ENCODE measurements at regions not wholly inside any gene's neighbourhood (a gene's known extent, or its start where the extent isn't known, plus 50 kb on each side); places are given as distances from the start of the nearest gene placed in this dataset.
"Not testable (repeated sequence)": the region's sequence is repeated elsewhere in the genome, so short reads cannot be mapped to it uniquely, and the experiment has no call there.

DNA sequence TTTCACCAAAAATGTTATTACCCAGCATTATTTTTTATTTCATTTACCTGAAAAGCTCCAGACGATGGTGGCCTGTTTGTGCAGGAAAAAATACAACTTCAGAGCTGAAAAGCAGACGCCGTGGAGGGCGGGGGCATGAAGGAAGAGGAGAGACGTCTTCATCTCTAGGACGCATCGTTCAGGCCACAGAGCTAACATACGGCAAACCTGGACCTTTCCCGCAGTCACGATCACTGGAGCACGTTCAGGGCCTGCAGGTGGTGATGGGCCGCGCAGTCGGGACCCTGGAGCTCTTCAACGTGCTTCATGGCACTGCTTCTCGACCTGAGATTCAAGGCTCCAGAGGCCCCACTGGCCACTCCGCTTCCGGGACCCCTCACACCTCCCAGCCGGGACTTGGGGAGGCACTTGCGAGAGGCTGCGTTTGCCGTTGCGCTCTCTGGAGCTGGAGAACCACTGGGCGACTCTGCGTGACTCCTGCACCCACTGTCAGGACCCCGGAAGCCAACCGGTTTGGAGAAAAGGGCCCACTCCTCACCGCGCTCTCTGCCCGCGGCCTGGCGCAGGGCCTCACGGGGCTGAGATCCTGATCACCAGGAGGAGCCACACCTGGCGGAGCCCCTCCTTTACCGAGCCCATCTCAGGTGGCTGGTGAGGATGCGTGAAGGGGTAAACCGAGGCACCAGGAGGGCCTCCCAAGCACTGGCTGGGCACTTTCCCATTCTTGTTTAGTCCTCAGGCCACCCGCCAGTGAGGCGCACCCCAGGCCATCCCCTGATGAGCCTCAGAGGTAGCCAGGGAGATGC lies 164.4 kb upstream of the AFDN start:
- DNase-seq: no peak

GRCh38 chr6:167662881-167663205 lies 163.9 kb upstream of the AFDN start:
- DNase-seq: no peak

- no peak for DNase-seq
Observed at GRCh38 chr6:167663316-167663715, 163.4 kb upstream of the AFDN start.

DNA sequence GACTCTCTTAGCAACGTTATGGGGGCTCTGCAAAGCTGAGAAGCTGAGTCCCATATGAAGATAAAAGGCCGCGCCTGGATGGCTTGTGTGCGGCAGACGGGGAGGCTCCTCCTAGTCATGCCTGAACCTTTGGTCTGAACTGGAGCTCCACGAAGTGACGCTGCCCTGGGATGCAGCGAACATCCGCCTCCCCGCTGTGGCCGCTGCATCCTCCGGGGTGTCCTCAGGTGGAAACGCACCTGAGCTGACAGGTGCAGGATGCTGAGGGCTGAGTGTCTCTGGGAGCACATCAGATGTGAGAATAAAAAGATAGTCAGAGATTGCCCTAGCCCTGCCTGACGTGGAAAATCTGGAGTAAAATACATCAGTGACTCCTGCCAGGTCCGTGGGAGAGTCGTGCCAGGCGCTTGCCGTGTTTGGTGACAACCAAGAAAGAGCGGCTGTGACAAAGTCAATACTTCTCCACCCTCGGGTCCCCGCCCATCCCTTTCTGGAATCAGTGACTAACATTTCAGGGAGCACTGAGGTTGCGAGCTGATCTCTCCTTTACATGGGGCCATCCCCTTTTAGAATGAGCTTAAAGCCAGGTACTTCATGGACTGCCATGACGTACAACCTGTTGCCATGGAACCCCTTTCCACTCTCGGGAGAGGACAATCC lies 162.8 kb upstream of the AFDN start:
- DNase-seq: no peak

DNA sequence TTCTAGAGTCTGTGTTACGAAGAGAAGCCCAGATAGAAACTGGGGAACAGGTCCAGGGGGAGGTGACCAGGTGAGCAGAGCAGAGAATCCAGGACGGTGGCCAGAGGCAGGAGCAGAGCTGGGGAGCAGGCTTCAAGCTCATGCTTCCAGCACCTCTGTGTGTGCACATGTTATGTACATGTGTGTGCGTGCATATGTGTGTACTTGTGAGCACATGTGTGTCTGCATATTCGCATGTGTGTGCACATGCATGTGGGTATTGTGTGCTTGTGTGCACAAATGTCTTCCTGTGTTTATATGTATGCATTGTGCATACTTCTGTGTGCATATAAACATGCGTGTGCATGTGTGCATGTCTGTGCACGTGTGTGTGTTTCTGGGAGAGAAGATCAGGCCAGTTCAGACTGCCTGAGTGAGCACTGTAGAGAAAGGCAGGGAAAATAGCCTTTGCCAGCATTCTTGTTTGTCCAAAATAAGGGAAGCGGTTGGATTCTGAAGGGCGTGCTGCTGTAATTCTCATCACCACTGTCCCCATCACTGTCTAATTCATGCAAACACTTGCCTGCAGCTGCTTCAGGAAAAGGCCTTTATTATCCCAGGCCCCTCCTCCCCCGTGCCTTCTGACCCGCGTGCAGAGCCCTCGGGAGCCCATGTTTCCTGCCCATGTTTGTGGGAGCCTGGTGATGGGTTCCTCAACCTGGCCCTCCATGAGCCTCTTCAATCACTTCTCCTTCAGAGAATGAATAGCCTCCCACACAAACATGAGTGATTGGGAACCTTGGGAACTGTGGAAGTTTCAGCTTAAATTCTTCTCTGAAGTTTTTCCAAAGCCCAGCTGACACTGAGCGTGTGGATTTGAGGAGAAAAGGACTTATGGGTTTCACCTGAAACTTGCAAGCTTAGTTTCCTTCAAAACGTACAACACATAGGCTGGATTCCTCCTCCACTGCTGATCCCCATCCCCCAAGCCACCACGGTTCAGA lies 161.7 kb upstream of the AFDN start:
- no peak for DNase-seq

- no peak for DNase-seq
Observed at GRCh38 chr6:167665698-167666330, 160.9 kb upstream of the AFDN start.

DNA sequence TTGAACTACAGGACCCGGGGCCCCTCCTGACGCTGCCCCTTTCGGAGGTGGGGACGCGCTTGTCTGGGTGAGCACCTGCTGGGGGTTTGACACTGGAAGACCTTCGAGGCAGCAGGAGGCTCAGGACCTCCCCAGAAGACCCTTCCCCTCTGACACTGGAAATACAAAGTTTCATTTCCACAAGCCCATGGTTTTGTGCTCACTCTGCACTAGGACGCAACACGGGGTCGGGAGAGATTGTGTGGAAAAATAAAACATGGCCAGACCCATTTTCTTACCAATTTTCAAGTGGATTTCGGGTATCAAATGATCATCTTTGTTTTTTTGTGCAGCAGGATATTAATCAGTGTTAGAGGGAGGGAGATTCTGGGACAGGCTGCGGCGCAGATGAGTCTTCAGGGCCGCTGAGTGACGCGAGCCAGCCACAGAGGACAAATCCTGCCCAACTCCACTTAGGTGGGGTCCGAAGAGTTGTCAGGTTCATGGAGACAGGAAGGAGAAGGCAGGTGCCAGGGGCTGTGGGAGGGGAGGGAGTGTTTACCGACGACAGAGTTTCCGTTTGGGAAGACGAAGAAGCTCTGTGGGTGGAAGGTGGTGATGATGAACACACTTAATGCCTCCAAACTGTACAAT lies 160.0 kb upstream of the AFDN start:
- no peak for DNase-seq

DNA sequence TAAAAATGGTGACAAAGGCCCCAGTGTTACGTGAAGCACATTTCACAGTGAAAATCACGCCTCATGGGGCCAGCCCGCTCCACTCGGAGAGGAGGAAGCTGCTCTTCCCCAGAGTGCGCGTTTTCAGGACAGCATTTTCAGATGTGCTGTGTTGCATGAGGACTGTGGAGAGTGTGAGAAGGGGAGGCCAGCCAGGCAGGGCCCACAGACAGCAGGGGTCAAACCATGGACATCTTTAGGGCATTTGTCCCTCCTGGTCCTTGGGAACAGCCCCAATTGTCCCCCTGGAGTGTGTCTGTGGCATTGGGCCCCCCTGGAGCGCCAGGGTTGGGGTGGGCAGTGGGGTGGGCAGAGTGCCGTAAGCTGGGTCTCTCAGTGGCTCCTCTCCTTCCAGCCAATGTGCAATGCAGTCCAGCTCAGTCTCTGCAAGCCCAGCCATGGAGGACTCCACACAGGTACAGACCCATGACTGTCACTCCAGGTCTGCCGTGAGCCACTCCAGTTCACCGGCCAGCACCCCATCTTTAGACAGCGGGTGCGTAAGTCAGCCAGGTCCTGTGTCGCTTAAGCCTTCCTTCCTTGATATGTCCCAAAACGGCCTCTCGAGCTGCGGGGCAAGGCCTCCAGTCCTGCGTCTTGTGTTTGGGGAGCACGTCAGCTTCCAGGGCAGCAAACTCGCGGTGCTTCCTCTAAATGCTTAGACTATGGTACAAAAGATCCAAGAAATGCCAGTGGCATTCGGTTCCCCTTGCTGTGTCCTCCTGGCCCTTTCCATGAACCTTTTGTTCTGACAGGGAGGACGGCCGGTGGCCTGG lies 159.3 kb upstream of the AFDN start:
- DNase-seq: no peak

- no peak for DNase-seq
Observed at GRCh38 chr6:167668019-167668753, 158.5 kb upstream of the AFDN start.

GRCh38 chr6:167668754-167669552 lies 157.8 kb upstream of the AFDN start:
- DNase-seq: no peak

DNA sequence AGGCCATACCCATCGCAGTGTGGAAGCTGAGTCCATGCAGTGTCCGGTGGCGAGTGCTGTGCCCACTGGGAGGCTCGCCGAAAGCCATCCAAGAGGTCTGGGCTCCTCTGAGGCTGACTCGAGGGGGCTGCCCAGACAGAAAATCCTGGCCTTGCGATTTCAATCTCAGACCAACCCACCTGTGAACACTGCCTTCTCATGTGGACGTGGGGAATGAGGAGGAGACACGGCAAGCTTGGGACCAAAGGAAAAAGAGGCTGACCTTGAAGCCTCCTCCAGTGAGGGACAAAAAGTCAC lies 157.2 kb upstream of the AFDN start:
- no peak for DNase-seq

GRCh38 chr6:167669870-167670802 lies 156.6 kb upstream of the AFDN start:
- DNase-seq: no peak

- DNase-seq: no peak
Observed at GRCh38 chr6:167670938-167671338, 155.8 kb upstream of the AFDN start.

DNA sequence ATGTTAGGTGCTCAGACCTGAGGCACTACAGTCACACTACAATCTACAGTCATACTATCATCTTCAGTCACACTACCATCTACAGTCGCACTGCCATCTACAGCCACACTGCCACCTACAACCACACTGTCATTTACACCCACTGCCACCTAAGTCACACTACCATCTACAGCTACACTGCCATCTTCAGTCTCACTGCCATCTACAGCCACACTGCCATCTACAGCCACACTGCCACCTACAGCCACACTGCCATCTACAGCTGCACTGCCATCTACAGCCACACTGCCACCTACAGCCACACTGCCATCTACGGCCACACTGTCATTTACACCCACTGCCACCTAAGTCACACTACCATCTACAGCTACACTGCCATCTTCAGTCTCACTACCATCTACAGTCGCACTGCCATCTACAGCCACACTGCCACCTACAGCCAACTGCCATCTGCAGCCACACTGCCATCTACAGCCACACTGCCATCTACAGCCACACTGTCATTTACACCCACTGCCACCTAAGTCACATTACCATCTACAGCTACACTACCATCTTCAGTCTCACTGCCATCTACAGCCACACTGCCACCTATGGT lies 155.2 kb upstream of the AFDN start:
- DNase-seq: not testable (repeated sequence)

DNA sequence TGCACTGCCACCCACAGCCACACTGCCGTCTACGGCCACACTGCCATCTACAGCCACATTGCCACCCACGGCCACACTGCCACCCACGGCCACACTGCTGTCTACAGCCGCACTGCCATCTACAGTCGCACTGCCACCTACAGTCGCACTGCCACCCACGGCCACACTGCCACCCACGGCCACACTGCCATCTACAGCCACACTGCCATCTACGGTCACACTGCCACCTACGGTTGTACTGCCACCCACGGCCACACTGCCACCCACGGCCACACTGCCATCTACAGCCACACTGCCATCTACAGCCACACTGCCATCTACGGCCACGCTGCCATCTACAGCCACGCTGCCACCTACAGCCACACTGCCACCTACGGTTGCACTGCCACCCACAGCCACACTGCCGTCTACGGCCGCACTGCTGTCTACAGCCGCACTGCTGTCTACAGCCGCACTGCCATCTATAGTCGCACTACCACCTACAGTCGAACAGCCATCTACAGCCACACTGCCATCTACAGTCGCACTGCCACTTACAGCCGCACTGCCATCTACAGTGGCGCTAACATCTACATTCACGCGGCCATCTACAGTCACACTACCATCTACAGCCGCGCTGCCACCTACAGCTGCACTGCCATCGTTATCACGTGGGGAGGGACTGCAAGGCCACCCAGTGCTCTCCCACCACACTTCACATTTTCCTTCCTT lies 154.6 kb upstream of the AFDN start:
- DNase-seq: no peak

GRCh38 chr6:167672738-167673137 lies 154.0 kb upstream of the AFDN start:
- no peak for DNase-seq

GRCh38 chr6:167673946-167674345 lies 152.8 kb upstream of the AFDN start:
- no peak for DNase-seq

DNA sequence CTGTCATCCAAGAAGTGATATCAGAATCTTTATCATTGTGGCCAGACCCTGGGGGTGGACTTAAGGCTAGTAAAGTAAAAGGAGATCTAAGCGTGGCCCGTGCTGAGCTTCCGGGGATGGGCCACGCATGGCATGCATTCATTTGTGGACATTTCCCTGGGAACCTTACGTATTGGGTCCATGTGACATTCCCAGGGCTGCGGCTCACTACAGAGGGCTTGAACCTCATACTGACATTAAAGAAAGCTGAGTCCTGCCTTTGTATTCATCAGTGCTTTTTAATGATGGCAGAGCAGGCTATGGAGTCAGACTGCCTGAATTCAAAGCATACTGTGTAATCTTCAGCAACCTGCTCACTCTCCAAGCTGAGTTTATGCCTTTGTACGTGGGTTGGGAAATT lies 152.2 kb upstream of the AFDN start:
- DNase-seq: no peak
